SH-SY5Y (cell line): ENCODE measurements at regions not wholly inside any gene's neighbourhood (a gene's known extent, or its start where the extent isn't known, plus 50 kb on each side); places are given as distances from the start of the nearest gene placed in this dataset.

Source experiments
- GATA2 ChIP-seq: IDR thresholded peaks from 2 replicates; pipeline ENCODE4 v1.6.1; 2011; ENCODE audit warnings: mild to moderate bottlenecking, low read depth, low read length
- GATA3 ChIP-seq: IDR thresholded peaks from 2 replicates; pipeline ENCODE4 v1.6.1; 2011; ENCODE audit warnings: low read depth, mild to moderate bottlenecking, low read length, moderate library complexity

- TF ChIP-seq GATA2: no peak
- no peak for TF ChIP-seq GATA3
Measured at GRCh38 chr17:71192039-71192555, 928.7 kb upstream of the SOX9 start.

- TF ChIP-seq GATA3: no peak
- TF ChIP-seq GATA2: no peak
Measured at GRCh38 chr17:71192848-71193247, 928.0 kb upstream of the SOX9 start.

- no peak for TF ChIP-seq GATA3
- TF ChIP-seq GATA2: no peak
Measured at GRCh38 chr17:71200597-71200996, 920.2 kb upstream of the SOX9 start.

GRCh38 chr17:71201639-71202038, 919.2 kb upstream of the SOX9 start:
- TF ChIP-seq GATA3 (no peak), GATA2 (no peak)

DNA sequence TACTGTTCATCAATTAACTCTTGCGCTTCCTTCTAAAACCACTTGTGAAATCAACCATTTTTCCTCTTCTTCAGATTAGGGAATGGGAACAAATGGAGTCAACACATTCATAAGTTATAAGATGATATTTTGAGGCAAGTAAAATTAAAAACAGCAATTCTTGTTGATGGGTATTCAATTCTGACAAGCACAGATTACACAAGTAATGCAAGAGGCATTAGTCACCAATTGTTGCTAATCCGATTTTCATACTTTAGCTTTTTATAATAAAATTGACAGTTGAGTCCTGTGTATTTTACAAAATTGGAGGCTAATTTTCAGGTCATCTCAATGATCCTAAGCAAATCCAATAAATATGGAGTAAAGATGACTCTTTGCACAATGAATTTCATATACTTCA, 918.4 kb upstream of the SOX9 start:
- TF ChIP-seq GATA2 (no peak), GATA3 (no peak)

DNA sequence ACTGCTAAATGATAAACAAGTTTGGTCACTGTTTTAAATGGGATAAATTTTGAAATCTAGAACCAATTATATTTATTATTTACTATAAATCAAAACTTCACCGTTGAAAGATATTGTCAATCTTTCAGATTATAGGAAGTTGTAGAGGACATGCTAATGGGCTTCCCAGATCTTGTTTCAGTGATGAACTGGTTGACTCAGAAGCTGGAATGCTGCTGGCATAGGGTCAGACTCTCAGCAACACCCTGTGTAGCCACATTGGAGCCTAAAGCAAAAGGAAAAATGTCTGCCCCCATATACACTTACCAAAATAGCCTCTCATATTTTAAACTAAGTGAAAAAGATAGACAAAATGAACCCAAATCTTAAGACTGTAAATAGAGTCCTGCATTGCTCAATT, 916.9 kb upstream of the SOX9 start:
- TF ChIP-seq GATA3: no peak
- no peak for TF ChIP-seq GATA2

GRCh38 chr17:71208111-71208704, 912.6 kb upstream of the SOX9 start:
- no peak for TF ChIP-seq GATA3
- TF ChIP-seq GATA2: no peak

GRCh38 chr17:71213936-71214335, 906.9 kb upstream of the SOX9 start:
- no peak for TF ChIP-seq GATA3

DNA sequence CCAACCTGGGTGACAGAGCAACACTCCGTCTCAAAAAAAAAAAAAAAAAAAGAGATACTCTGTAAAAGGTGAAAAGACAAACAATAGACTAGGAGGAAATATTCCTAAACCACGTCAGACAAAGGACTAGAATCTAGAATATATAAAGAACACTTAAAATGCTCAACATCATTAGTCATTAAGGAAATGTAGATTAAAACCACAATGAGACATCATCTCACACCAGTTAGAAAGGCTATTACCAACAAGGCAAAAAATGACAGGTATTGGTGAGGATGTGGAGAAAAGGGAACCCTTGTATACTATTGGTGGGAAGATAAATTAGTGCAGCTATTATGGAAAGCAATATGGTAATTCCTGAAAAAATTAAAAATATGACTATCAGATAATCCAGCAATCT, 903.1 kb upstream of the SOX9 start:
- TF ChIP-seq GATA2 (no peak), GATA3 (no peak)

DNA sequence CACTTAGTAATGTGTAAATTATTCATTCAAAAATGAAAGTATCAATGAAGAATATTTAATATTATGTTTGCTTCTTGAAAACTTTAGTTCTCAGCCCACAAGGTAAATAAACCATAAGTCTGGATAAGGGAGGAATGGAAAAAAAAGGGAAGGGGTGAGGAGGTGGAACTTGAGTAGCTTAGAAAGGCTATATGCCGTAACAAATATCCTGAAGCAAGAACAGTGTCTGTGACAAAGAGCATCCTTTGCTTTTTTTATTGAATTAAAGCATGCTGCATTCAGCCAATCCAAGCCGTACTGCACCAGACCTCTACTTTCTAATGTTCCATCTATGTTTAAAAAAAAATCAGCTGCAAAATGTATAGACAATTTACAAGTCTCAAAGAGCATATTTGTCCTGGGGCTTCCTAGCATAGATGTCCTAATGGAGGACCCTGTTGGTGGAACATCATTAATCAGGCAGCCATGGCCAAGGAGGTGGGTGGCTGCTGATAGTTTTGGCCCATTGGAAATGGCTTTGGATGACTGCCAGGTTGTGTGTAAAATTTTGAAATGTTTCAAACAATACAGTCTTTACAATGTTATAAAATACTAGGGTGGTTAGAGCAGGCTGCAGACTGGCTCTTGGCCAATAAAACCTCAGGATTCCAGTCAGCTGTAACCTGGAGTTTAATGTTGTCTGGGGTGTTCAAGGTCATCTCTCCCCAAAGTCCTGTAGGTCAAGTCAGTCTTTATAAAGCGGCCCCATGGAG, 895.8 kb upstream of the SOX9 start:
- TF ChIP-seq GATA3: no peak
- 0 out of 2 replicates have a peak, but pooled peaks have one; percentile 9 for TF ChIP-seq GATA2

- TF ChIP-seq GATA2: no peak
- no peak for TF ChIP-seq GATA3
Measured at GRCh38 chr17:71227841-71228240, 893.0 kb upstream of the SOX9 start.

DNA sequence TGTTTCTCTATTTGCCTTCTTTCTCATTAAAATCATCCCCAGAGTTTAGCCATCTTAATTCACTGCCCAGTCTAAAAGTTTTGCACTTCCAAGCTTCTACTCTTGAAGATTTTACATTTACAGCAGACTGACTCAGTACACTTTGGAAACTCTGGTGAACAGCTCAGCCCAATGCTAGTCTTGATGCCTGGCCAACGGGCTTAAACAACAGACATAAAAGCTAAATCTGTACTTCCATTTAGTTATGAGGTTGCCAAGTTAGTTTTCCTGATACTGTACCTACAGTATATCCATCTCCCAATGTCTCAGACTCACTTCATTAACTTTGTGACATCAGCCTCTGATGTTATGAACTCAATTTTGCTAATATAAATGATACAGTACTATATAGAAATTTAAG, 891.8 kb upstream of the SOX9 start:
- TF ChIP-seq GATA3: no peak
- no peak for TF ChIP-seq GATA2

- TF ChIP-seq GATA3 (no peak), GATA2 (no peak)
Measured at GRCh38 chr17:71232801-71233559, 887.8 kb upstream of the SOX9 start.

DNA sequence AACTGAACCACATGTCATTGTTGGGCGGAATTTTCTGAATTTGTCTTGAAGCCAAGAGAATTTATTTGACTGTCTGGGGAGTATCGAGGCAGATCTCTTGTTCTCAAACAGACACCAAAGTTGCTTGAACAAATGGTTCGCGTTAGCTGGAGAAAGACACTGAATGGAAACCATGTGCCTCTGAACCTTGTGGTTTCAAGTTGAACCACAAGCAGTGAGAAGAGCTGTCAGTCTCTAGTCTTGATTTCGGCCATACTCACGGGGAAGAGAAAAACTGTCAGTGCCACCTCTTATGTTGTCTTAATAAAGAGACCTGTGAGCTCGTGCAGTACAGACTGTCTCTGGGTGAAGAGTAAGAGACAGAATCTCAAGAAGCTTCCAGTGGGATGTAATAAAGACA, 886.5 kb upstream of the SOX9 start:
- no peak for TF ChIP-seq GATA2
- no peak for TF ChIP-seq GATA3
